Hepatocyte (in vitro differentiated cells): ENCODE measurements at regions not wholly inside any gene's neighbourhood (a gene's known extent, or its start where the extent isn't known, plus 50 kb on each side); places are given as distances from the start of the nearest gene placed in this dataset.

Source experiments
- EZH2 ChIP-seq: fragments of 200-600 bp; sonication (generic); IDR thresholded peaks from 2 replicates; pipeline ENCODE4 v1.6.1; 2016; ENCODE audit warnings: antibody characterized with exemption, mild to moderate bottlenecking, borderline replicate concordance
- TF ChIP-seq, protein P1 (sequence below): fragments of 200-600 bp; sonication (generic); IDR thresholded peaks from 2 replicates; pipeline ENCODE4 v1.5.1; 2016; ENCODE audit warnings: antibody characterized with exemption, mild to moderate bottlenecking; ENCODE audit not compliant: poor library complexity

DNA sequence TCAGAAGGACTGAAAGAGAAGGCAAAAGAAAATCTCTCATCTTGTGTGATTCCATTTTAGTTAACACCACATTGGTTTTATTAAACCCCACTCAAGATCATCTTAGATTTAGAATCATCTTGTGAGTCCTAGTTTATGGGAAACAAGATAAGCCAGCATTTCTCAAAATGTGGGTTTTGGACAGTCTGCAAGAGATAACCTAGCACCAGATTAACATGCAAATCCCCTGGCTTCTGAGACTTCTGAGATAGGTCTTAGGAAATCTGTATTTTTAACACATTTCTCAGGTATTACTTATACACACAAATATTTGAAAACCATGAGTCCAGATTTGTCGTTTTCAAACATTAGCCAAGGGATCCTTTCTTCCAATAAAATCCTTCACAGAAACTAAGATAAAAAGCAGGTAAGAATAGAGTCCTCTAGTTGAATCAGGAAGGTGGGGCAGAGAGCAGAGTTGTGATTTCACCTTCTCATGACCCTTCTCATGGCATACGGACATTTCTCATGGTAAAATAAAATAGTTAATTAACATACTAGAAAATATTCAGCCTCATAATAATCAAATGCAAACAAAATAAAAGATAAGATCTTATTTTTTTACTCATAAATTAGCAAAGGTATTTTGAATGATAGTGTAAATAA is 287.2 kb upstream of the FN1 start:
- TF ChIP-seq, protein P1, sequence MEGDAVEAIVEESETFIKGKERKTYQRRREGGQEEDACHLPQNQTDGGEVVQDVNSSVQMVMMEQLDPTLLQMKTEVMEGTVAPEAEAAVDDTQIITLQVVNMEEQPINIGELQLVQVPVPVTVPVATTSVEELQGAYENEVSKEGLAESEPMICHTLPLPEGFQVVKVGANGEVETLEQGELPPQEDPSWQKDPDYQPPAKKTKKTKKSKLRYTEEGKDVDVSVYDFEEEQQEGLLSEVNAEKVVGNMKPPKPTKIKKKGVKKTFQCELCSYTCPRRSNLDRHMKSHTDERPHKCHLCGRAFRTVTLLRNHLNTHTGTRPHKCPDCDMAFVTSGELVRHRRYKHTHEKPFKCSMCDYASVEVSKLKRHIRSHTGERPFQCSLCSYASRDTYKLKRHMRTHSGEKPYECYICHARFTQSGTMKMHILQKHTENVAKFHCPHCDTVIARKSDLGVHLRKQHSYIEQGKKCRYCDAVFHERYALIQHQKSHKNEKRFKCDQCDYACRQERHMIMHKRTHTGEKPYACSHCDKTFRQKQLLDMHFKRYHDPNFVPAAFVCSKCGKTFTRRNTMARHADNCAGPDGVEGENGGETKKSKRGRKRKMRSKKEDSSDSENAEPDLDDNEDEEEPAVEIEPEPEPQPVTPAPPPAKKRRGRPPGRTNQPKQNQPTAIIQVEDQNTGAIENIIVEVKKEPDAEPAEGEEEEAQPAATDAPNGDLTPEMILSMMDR: no peak
- no peak for TF ChIP-seq EZH2
